Endothelial cell of umbilical vein (primary cell): ENCODE measurements at regions not wholly inside any gene's neighbourhood (a gene's known extent, or its start where the extent isn't known, plus 50 kb on each side); places are given as distances from the start of the nearest gene placed in this dataset.

Source experiments
- BruUV-seq: library from RNA; stranded (reverse); fragments of 400-500 nt; replicated peaks from 2 replicates; lab custom pipeline; 2021; lab: Mats Ljungman, UMichigan
- CTCF ChIA-PET: fragments of 300-600, 350-600 bp; sonication (Branson Sonifier 250); formaldehyde crosslinking; loops from one replicate; lab custom pipeline; 2021; ENCODE audit warnings: antibody characterized with exemption, inconsistent platforms; lab: Charles Lee
- POLR2A ChIA-PET: fragments of 300-600, 350-600 bp; sonication (Branson Sonifier 250); formaldehyde crosslinking; loops from one replicate; lab custom pipeline; 2021; ENCODE audit warnings: antibody characterized with exemption, inconsistent platforms; lab: Charles Lee
- DNase-seq: peaks from one replicate; pipeline ENCODE4 v3.0.0-alpha.2; 2011; ENCODE audit warnings: low read depth, low spot score
- FAIRE-seq: peaks from 2 replicates; lab custom pipeline; 2011; peaks lifted over from hg19 to GRCh38; lab: Jason Lieb, UNC
- H2AFZ ChIP-seq: 2 replicates; pipeline ENCODE4 v1.6.0; 2012; ENCODE audit warnings: low read depth, low read length, control low read depth, inconsistent platforms
- H3K27ac ChIP-seq: 2 replicates; pipeline ENCODE4 v1.5.1; 2011; ENCODE audit warnings: low read depth, mild to moderate bottlenecking, control low read depth, low read length, moderate library complexity; ENCODE audit not compliant: insufficient read depth
- H3K27me3 ChIP-seq, 2 experiments: 2 replicates each; pipeline versions ENCODE4 v1.6.0 to v1.6.1; 2011; ENCODE audit warnings: low read length in 2 of 2, mixed read lengths in 1 of 2; ENCODE audit not compliant: control insufficient read depth in 2 of 2, insufficient read depth in 2 of 2
- H3K36me3 ChIP-seq, 2 experiments: 2 replicates in 1 of 2; 3 replicates in 1 of 2; pipeline ENCODE4 v1.5.1; 2011; ENCODE audit warnings: low read length in 2 of 2, mild to moderate bottlenecking in 1 of 2, moderate library complexity in 1 of 2; ENCODE audit not compliant: control insufficient read depth in 2 of 2, insufficient read depth in 2 of 2; ENCODE audit errors: extremely low read depth in 1 of 2
- H3K4me1 ChIP-seq: 3 replicates; pipeline ENCODE4 v1.5.1; 2011; ENCODE audit warnings: mild to moderate bottlenecking, low read length; ENCODE audit not compliant: control insufficient read depth, insufficient read depth; ENCODE audit errors: extremely low read depth
- H3K4me2 ChIP-seq: 2 replicates; pipeline ENCODE4 v1.6.1; 2011; ENCODE audit warnings: low read length, control low read depth, mixed read lengths; ENCODE audit not compliant: insufficient read depth
- H3K4me3 ChIP-seq, 3 experiments: fragments of 200-600 bp in 1 of 3; sonication (generic), shearing (Covaris generic) in 1 of 3; replicated peaks in 1 of 3; 2 replicates each; pipeline ENCODE4 v1.5.1; 2011 to 2016; ENCODE audit warnings: control low read depth in 3 of 3, low read length in 3 of 3, mild to moderate bottlenecking in 2 of 3, inconsistent platforms in 1 of 3, low read depth in 1 of 3, moderate library complexity in 1 of 3; ENCODE audit not compliant: insufficient read depth in 1 of 3
- H3K79me2 ChIP-seq: 2 replicates; pipeline ENCODE4 v1.6.0; 2012; ENCODE audit warnings: low read length, inconsistent platforms; ENCODE audit not compliant: control insufficient read depth, insufficient read depth
- H3K9ac ChIP-seq: replicated peaks from 2 replicates; pipeline ENCODE3; 2011; ENCODE audit warnings: low read length, control low read depth; ENCODE audit not compliant: insufficient read depth; ENCODE audit errors: extremely low read depth
- H3K9me1 ChIP-seq: replicated peaks from 3 replicates; pipeline ENCODE4 v1.6.0; 2011; ENCODE audit warnings: mild to moderate bottlenecking, low read length; ENCODE audit not compliant: control insufficient read depth, insufficient read depth; ENCODE audit errors: extremely low read depth
- H3K9me3 ChIP-seq: replicated peaks from 2 replicates; pipeline ENCODE4 v1.5.1; 2012; ENCODE audit warnings: low read length, inconsistent platforms; ENCODE audit not compliant: control insufficient read depth, insufficient read depth
- H4K20me1 ChIP-seq: replicated peaks from 2 replicates; pipeline ENCODE3; 2011; ENCODE audit warnings: mild to moderate bottlenecking, low read length; ENCODE audit not compliant: control insufficient read depth, insufficient read depth; ENCODE audit errors: extremely low read depth
- CTCF ChIP-seq, 2 donors: IDR thresholded peaks; 1 replicate in 1 of 2; 2 replicates in 1 of 2; pipeline ENCODE4 v1.5.1; 2011; ENCODE audit warnings: low read length in 2 of 2, mild to moderate bottlenecking in 2 of 2, moderate library complexity in 2 of 2, control low read depth in 1 of 2, inconsistent platforms in 1 of 2, low read depth in 1 of 2; ENCODE audit not compliant: insufficient read depth in 1 of 2; ENCODE audit errors: extremely low read depth in 1 of 2
- EZH2 ChIP-seq: IDR thresholded peaks from 2 replicates; pipeline ENCODE4 v1.6.1; 2012; ENCODE audit warnings: borderline replicate concordance, low read depth, mild to moderate bottlenecking, moderate library complexity, low read length, inconsistent platforms; ENCODE audit not compliant: severe bottlenecking
- FOS ChIP-seq: IDR thresholded peaks from 2 replicates; pipeline ENCODE4 v1.6.1; 2011; ENCODE audit warnings: mild to moderate bottlenecking, low read length, moderate library complexity, borderline replicate concordance; ENCODE audit not compliant: insufficient read depth
- GATA2 ChIP-seq: IDR thresholded peaks from 2 replicates; pipeline ENCODE4 v1.7.0; 2011; ENCODE audit warnings: low read depth, mild to moderate bottlenecking, moderate library complexity, mixed read lengths, low read length; ENCODE audit not compliant: insufficient read length, insufficient read depth
- JUN ChIP-seq: IDR thresholded peaks from 2 replicates; pipeline ENCODE4 v1.6.1; 2011; ENCODE audit warnings: borderline replicate concordance, low read depth; ENCODE audit not compliant: insufficient read length, insufficient read depth
- MAX ChIP-seq: IDR thresholded peaks from 2 replicates; pipeline ENCODE4 v1.6.1; 2011; ENCODE audit not compliant: insufficient read depth, insufficient read length
- MYC ChIP-seq: IDR thresholded peaks from one replicate; pipeline ENCODE4 v1.6.1; 2011; ENCODE audit warnings: mild to moderate bottlenecking, low read depth, low read length
- POLR2A ChIP-seq: IDR thresholded peaks from 2 replicates; pipeline ENCODE4 v1.6.1; 2012; ENCODE audit warnings: low read depth, mild to moderate bottlenecking, control low read depth, low read length
- POLR2AphosphoS5 ChIP-seq: IDR thresholded peaks from 2 replicates; pipeline ENCODE4 v1.6.1; 2012; ENCODE audit warnings: low read depth, mild to moderate bottlenecking, control low read depth, low read length, moderate library complexity; ENCODE audit not compliant: insufficient read depth
- dilution Hi-C: fragments of 300-500 bp; cut with MboI; formaldehyde crosslinking; loops from one replicate; pipeline ENCODE4 v1.15.0; 2019; ENCODE audit warnings: low sequenced_read_pairs; ENCODE audit not compliant: extremely low pct_ligation_motif_present
- intact Hi-C: fragments of 100-400 bp; cut with micrococcal nuclease; formaldehyde crosslinking; loops from one replicate; pipeline ENCODE4 v1.10.0; 2022

GRCh38 chr4:186826846-186827533 is 103.3 kb upstream of the FAT1 start:
- no peaks in the 10 kb centered on the region for H3K36me3 ChIP-seq
- no peak overlapping the region for H2AFZ ChIP-seq
- H3K9me3 ChIP-seq = no peaks in the 10 kb centered on the region
- no peak for DNase-seq
- H4K20me1 ChIP-seq = no peaks in the 10 kb centered on the region
- no peaks in the 10 kb centered on the region for H3K9me1 ChIP-seq
- H3K4me2 ChIP-seq = no peak overlapping the region
- intact Hi-C loops = loop anchor here (5.0 kb wide), 1 partner anchor 775 kb away; no protein-coding TSS in a partner anchor
- CTCF ChIA-PET = no interaction called here
- TF ChIP-seq EZH2 (no peak), MAX (no peak)
- FAIRE-seq = no peak
- H3K79me2 ChIP-seq = no peaks in the 10 kb centered on the region
- BruUV-seq = no TSS peak
- peaks cover 17% of the 10 kb centered on the region for H3K4me1 ChIP-seq
- H3K27me3 ChIP-seq = no peaks in the 10 kb centered on the region
- dilution Hi-C loops = no loop called here
- POLR2A ChIA-PET = no interaction called here
- no peak overlapping the region for H3K27ac ChIP-seq
- H3K4me3 ChIP-seq = no peak overlapping the region
- no peak overlapping the region for H3K9ac ChIP-seq

- no peaks in the 10 kb centered on the region for H3K79me2 ChIP-seq
- H3K27me3 ChIP-seq = no peaks in the 10 kb centered on the region
- dilution Hi-C loops (no loop called here), intact Hi-C loops (loop anchor here (5.0 kb wide), 1 partner anchor 775 kb away; no protein-coding TSS in a partner anchor)
- no peak overlapping the region for H2AFZ ChIP-seq
- CTCF ChIA-PET = no interaction called here
- no peaks in the 10 kb centered on the region for H4K20me1 ChIP-seq
- DNase-seq = no peak
- no peak for FAIRE-seq
- no peaks in the 10 kb centered on the region for H3K36me3 ChIP-seq
- no peak overlapping the region for H3K27ac ChIP-seq
- no TSS peak for BruUV-seq
- POLR2A ChIA-PET = no interaction called here
- TF ChIP-seq CTCF (IDR thresholded peaks at IDR 0.05; ENCODE audit: extremely low read depth in 1 of 2, insufficient read depth in 1 of 2, low read depth in 1 of 2, low read length in 2 of 2) (no peak), MYC (no peak), EZH2 (no peak), GATA2 (no peak), POLR2AphosphoS5 (no peak), FOS (no peak), POLR2A (no peak), MAX (no peak), JUN (no peak)
- no peaks in the 10 kb centered on the region for H3K9me1 ChIP-seq
- H3K4me3 ChIP-seq = no peak overlapping the region
- no peaks in the 10 kb centered on the region for H3K9me3 ChIP-seq
- H3K9ac ChIP-seq = no peak overlapping the region
- H3K4me1 ChIP-seq = peaks cover 21% of the 10 kb centered on the region
- no peak overlapping the region for H3K4me2 ChIP-seq
Measured at GRCh38 chr4:186827534-186827897, 103.9 kb upstream of the FAT1 start.
